Sciatic nerve (tissue), 2 donors: ENCODE measurements at regions not wholly inside any gene's neighbourhood (a gene's known extent, or its start where the extent isn't known, plus 50 kb on each side); places are given as distances from the start of the nearest gene placed in this dataset.
"Not testable (repeated sequence)": the region's sequence is repeated elsewhere in the genome, so short reads cannot be mapped to it uniquely, and the experiment has no call there.

Source experiments
- ATAC-seq: fragments of 200-7000 bp; cut with Tn5 transposase; one replicate; pipeline ENCODE4 v1.9.1; 2020; ENCODE audit warnings: mild to moderate bottlenecking, moderate library complexity
- DNase-seq: peaks from one replicate; pipeline ENCODE4 v3.0.0-alpha.2; 2020; ENCODE audit warnings: low spot score
- intact Hi-C: fragments of 100-400 bp; cut with DNase I; formaldehyde crosslinking; loops from one replicate; pipeline ENCODE4 v1.14.2; 2022
- donor health status: DM: no; HTN: no; CAD: no.
- donor health status: DM: no; HTN: no; CAD: no.

GRCh38 chr2:216984937-216985336, 125.1 kb upstream of the TNP1 start:
- intact Hi-C loops, result no loop called here
- DNase-seq, result no peak
- ATAC-seq, result peak; percentile 64

DNA sequence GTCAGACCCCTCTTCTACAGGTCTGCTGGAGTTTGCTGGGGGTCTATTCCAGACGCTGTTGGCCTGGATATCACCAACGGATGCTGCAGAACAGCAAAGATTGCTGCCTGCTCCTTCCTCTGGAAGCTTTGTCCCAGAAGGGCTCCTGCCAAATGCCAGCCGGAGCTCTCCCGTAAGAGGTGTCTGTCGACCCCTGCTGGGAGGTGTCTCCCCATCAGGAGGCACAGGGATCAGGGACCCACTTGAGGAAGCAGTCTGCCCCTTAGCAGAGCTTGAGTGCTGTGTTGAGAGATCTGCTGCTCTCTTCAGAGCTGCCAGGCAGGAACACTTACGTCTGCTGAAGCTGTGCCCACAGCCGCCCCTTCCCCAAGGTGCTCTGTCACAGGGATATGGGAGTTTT, 122.1 kb upstream of the TNP1 start:
- intact Hi-C loops, ATAC-seq, DNase-seq: not testable (repeated sequence)

DNA sequence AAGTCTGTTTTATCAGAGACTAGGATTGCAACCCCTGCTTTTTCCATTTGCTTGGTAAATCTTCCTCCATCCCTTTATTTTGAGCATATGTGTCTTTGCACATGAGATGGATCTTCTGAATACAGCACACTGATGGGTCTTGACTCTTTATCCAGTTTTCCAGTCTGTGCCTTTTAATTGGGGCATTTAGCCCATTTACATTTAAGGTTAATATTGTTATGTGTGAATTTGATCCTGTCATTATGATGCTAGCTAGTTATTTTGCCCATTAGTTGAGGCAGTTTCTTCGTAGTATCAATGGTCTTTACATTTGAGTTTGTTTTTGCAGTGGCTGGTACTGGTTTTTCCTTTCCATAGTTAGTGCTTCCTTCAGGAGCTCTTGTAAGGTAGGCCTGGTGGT, 120.6 kb upstream of the TNP1 start:
- ATAC-seq, intact Hi-C loops, DNase-seq: not testable (repeated sequence)

DNA sequence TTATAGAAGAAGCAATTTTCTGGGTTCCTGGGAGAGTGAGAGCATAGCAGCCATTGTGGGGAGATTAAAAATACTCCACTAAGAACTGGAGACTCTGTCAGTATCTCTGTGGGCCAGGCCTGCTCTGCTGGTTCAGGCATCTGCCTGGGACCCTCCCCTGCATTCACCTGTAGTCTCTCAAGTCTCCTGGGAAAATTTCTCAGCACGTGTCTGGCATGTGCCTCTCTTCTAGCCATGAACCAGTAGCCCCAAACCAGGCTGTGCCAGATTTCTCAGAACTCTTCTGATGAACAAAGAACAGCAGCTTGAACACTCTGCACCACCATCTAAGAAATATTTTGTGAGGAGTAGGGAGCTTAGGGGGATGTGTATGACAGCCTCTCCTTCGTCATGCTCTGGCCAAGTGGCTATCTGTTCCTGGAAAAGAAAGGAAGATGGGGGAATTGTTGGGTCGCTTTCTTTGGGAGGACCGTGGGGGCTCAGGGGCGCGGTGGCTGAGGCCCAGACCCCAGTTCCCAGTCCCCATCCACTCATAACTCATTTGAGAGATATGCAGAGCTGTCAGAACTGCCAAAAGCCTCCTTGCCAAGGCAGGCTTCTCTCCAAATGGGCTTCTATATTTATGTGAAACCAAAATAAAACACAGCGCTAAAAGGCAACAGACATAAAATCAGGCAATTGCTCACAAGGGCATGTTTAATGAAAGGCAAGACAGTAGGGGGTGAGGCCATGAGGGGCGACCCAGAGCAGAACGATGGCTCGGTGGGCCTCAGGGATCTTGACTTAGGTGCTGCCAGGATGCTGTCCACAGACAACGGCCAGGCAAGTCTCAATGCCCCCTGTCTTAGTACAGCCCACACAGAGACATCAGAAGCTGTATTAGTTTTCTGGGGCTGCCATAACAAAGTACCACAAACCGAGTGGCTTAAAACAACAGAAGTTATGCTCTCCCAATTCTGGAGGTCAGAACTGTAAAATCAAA, 114.7 kb upstream of the TNP1 start:
- DNase-seq (no peak), ATAC-seq (peak; percentile 85)
- intact Hi-C loops, result loop anchor here (5.0 kb wide), 1 partner anchor 88 kb away; no protein-coding TSS in a partner anchor

- intact Hi-C loops, result loop anchor here (5.0 kb wide), 1 partner anchor 91 kb away; no protein-coding TSS in a partner anchor
Observed at GRCh38 chr2:216971593-216971992, 111.7 kb upstream of the TNP1 start.

DNA sequence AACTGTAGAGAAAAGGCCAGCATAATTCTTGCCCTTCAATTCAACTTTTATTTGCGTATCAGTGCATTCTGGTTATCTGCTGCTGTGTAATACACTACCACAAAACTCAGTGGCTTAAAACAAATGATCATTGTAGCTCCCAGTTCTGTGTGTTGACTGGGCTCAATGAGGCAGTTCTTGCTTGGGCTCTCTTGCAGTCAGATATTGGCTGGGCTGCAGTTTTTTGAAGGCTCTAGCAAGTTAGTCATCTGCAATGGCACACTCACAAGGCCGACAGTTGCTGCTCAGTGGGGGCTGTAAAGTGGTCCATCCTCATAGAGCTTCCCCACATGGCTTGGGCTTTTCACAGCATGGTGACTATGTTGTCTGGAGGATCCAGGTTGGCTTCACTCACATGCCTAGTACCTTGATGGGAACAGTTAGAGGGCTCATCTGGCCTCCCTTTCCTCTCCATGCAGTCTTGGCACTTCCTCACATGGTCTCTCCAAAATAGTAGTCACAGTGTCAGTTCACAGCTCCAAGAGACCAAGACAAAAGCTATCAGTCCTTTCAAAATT, 110.6 kb upstream of the TNP1 start:
- no peak for DNase-seq
- ATAC-seq, result no peak
- intact Hi-C loops, result loop anchor here (5.0 kb wide), 1 partner anchor 92 kb away; no protein-coding TSS in a partner anchor

More at GRCh38 chr2:216971593-216971992, 111.7 kb upstream of the TNP1 start:
- peak; percentile 77 for ATAC-seq
- DNase-seq, result no peak

GRCh38 chr2:216967889-216968288, 108.0 kb upstream of the TNP1 start:
- DNase-seq, result no peak
- intact Hi-C loops, result no loop called here
- ATAC-seq, result no peak

DNA sequence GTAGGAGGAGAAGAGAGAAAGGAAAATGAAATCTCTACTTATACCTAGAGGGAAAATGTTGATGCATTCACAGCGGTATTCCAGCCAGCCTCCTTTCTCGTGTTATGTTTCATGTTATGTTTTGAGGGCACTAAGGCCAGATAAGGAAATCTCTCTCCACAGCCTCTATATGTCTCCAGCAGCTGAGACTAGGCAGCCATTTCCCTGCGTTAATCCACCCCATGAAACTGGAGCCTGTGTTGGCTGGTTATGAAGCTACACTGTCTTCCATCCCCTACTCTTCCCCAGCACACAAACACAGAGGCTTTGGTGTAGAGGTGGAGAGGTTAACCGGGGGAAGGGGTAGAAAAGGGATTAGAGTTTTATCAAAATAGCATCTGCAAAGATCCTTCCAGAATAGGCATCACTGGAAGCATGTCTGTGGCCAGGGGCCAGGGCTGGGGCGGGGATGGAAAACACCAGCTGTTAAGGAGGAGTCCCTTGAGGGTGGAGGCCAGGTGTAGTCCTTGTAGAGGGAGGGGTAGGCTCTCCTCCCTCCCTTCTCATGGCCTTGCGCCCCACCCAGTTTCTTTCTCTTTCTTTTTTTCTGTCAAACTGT, 100.9 kb upstream of the TNP1 start:
- intact Hi-C loops, result no loop called here
- DNase-seq (no peak), ATAC-seq (no peak)

- no peak for DNase-seq
- no peak for ATAC-seq
- intact Hi-C loops, result no loop called here
Observed at GRCh38 chr2:216959433-216959832, 99.6 kb upstream of the TNP1 start.

GRCh38 chr2:216956820-216957493, 97.1 kb upstream of the TNP1 start:
- DNase-seq (no peak), ATAC-seq (no peak)
- intact Hi-C loops, result no loop called here

DNA sequence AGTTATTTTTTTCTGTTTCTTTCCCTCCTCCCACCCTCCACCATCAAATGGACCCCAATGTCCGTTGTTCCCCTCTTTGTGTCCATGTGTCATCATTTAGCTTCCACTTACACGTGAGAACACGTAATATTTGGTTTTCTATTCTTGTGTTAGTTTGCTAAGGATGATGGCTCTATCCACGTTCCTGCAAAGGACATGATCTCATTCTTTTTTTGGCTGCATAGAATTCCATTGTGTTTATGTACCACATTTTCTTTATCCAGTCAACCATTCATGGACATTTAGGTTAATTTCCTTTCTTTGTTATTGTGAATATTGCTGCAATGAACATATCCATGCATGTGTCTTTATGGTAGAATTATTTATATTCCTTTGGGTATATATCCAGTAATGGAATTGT, 91.3 kb upstream of the TNP1 start:
- intact Hi-C loops, result no loop called here
- DNase-seq (no peak), ATAC-seq (no peak)

DNA sequence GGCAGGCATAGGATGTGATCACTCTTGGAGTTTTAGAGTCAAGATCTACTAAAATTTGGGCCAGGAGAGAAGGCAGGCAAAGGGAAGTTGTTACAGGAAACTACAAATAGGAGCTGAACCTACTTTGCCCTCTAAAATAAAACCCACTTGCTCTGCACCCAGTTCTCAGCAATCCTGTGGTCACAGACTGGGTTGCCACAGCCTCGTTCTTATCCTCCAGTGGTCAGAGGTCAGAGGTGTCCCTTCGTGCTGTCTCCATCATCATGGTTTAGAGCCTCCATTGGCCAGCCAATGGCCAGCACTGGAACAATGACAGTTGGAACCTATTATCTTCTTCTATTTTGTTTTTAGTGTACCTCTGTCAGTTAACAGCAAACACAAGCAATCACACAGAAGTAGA, 90.7 kb upstream of the TNP1 start:
- intact Hi-C loops, result no loop called here
- DNase-seq (no peak), ATAC-seq (no peak)

DNA sequence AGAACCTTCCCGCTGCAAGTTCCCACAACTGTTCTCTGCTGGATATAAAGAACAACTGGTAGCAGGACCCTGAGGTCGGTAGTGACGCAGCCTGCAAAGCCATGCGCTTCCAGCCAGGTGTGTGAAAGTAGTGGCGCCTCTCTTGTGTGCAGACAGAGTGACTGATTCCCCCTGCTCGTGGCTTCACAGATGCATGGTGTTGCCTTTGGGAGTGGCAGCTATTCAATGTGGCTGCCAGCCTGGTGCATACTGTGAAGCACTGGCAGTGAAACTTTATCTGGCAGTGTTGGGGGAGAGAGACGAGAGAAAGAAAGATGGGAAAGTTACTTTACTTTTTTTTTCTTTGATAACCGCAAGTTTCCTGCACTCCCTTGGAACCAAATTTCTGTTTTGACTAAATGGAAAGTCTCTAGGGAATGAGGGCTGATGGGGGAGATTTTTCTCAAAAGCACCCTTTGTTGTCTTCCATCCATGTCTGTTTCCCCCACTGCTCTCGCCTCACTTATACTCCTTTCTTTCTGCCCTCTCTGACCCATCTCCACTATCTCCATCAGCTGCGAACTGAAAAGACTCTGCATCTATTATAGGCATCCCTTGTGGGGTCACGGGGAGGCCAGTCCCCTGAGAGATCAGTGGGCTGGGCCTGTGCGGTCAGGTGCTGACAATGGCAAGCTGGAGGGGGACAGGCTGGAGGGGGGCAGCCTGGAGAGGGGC, 90.0 kb upstream of the TNP1 start:
- intact Hi-C loops, result no loop called here
- no peak for DNase-seq
- ATAC-seq, result peak; percentile 39

DNA sequence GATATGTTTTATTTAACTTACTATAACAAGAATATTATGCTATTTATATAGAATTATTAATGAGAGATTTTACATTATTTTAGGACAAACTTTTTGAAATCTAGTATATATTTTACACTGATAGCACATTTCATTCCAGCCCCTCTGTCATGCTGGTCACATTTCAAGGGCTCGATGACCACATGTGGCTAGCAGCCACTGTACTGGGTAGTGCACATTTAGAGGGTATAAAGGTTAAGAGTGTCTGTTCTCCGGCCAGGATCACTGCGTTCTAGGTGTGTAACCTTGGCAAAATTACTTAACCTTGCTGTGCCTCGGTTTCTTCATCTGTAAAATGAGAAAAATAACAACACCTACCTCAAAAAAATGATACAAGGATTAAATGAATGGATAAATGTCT, 87.2 kb upstream of the TNP1 start:
- ATAC-seq (no peak), DNase-seq (no peak)
- intact Hi-C loops, result no loop called here

GRCh38 chr2:216944733-216945132, 84.9 kb upstream of the TNP1 start:
- no peak for ATAC-seq

DNA sequence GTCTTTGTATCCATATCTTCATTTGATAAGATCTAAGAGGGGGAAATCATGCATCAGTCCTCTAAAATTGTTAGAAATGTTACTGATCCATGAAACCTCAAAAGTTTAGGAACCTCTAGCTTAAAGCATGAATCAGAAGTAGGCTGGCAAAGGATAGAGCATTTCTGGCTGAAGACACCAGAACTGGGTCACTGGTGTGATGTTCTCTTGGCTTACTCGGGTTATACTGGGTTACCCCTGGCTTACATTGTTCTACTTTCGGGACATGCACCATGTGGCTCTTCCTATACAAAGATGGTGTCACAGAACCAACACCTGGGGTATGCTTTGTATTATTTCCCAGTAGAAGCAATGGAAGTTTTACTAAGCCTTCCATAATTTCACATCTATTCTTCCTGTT, 83.2 kb upstream of the TNP1 start:
- ATAC-seq (no peak), DNase-seq (no peak)
- intact Hi-C loops, result no loop called here

More at GRCh38 chr2:216944733-216945132, 84.9 kb upstream of the TNP1 start:
- intact Hi-C loops, result no loop called here
- no peak for DNase-seq

DNA sequence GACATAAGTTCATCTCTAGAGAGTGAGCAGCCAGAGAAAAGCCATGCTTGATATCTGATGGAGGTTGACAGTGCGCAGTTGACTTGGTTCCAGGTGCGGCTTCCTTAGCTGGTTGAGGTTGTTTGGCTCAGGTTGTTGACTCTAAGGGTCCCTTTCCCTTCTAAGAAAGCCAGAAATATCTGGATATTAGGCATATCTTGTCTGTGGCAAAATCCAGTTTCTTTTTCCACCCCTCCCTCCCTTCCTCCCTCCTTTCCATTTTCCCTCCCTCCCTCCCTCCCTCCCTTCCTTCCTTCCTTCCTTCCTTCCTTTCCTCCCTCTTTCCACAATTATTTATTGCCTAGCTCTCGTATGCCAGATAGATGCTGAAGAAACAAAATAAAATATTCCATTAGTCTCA, 82.6 kb upstream of the TNP1 start:
- intact Hi-C loops, result no loop called here
- no peak for ATAC-seq
- DNase-seq, result no peak

DNA sequence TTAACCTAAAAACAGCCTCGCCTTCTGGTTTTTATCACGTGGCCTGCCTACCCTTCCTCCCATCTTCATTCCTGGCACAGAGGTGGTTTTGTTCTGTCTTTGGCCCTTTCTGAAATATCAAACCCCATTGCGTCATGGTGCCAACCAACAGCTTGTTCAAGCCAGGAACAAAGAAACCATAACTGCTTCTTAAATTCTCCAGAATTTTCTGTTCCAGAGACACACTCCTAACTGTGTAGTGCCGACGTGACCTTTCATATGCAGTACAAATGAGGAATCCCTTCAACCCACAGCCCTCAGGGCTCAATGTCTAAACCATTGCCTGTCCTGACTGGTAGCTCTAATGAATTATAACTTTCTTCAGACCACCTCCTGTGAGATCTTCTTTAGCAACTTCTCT, 82.2 kb upstream of the TNP1 start:
- no peak for ATAC-seq
- no peak for DNase-seq
- intact Hi-C loops, result no loop called here

- intact Hi-C loops, result no loop called here
- no peak for DNase-seq
- ATAC-seq, result peak; percentile 61
Observed at GRCh38 chr2:216936954-216937357, 77.1 kb upstream of the TNP1 start.
